Neural progenitor cell (in vitro differentiated cells): ENCODE measurements at regions not wholly inside any gene's neighbourhood (a gene's known extent, or its start where the extent isn't known, plus 50 kb on each side); places are given as distances from the start of the nearest gene placed in this dataset.
A peak's percentile ranks its signal among the peaks of the same experiment; 100 is the strongest.

Source experiments
- DNase-seq: peaks from one replicate; pipeline ENCODE4 v3.0.0-alpha.2; 2016; ENCODE audit warnings: low spot score
- H2AFZ ChIP-seq: fragments of 200-600 bp; sonication (generic); replicated peaks from 2 replicates; pipeline ENCODE4 v1.6.1; 2016; ENCODE audit warnings: antibody characterized with exemption
- H3F3A ChIP-seq: fragments of 200-600 bp; sonication (generic); 2 replicates; pipeline ENCODE4 v1.6.1; 2016; ENCODE audit warnings: antibody characterized with exemption, low read depth
- H3K27ac ChIP-seq: fragments of 200-600 bp; sonication (generic); 2 replicates; pipeline ENCODE4 v1.5.1; 2016; ENCODE audit warnings: mild to moderate bottlenecking
- H3K27me3 ChIP-seq: fragments of 200-600 bp; sonication (generic); 2 replicates; pipeline ENCODE4 v1.6.1; 2016; ENCODE audit warnings: mild to moderate bottlenecking, moderate library complexity
- H3K36me3 ChIP-seq: fragments of 200-600 bp; sonication (generic); 2 replicates; pipeline ENCODE4 v1.5.1; 2016
- H3K4me1 ChIP-seq: fragments of 200-600 bp; sonication (generic); 2 replicates; pipeline ENCODE4 v1.6.1; 2016; ENCODE audit warnings: mixed run types
- H3K4me2 ChIP-seq: fragments of 200-600 bp; sonication (generic); 2 replicates; pipeline ENCODE4 v1.6.1; 2016
- H3K4me3 ChIP-seq: fragments of 200-600 bp; sonication (generic); 2 replicates; pipeline ENCODE4 v1.5.1; 2016
- H3K79me2 ChIP-seq: fragments of 200-600 bp; sonication (generic); 2 replicates; pipeline ENCODE4 v1.6.1; 2016; ENCODE audit warnings: low read depth
- H3K9ac ChIP-seq: fragments of 200-600 bp; sonication (generic); 2 replicates; pipeline ENCODE4 v1.6.1; 2016
- H3K9me3 ChIP-seq: fragments of 200-600 bp; sonication (generic); 2 replicates; pipeline ENCODE4 v1.5.1; 2016; ENCODE audit warnings: low read depth
- H4K20me1 ChIP-seq: fragments of 200-600 bp; sonication (generic); 2 replicates; pipeline ENCODE4 v1.6.1; 2016; ENCODE audit warnings: low read depth
- H3K27ac Mint-ChIP-seq: 3 replicates; pipeline ENCODE4 v1.8.0; 2021; ENCODE audit warnings: mixed read lengths
- H3K27me3 Mint-ChIP-seq: 2 replicates; pipeline ENCODE4 v1.8.0; 2022; ENCODE audit warnings: low read depth, mild to moderate bottlenecking, inconsistent platforms, moderate library complexity, mixed read lengths; ENCODE audit not compliant: insufficient read depth
- H3K36me3 Mint-ChIP-seq: 3 replicates; pipeline ENCODE4 v1.8.0; 2021; ENCODE audit warnings: mixed read lengths
- H3K4me1 Mint-ChIP-seq: 3 replicates; pipeline ENCODE4 v1.8.0; 2021; ENCODE audit warnings: mixed read lengths
- H3K4me3 Mint-ChIP-seq: 3 replicates; pipeline ENCODE4 v1.8.0; 2021; ENCODE audit warnings: mild to moderate bottlenecking, moderate library complexity, mixed read lengths
- H3K9me3 Mint-ChIP-seq: 3 replicates; pipeline ENCODE4 v1.8.0; 2020; ENCODE audit warnings: mixed read lengths
- EZH2 ChIP-seq: fragments of 200-600 bp; sonication (generic); IDR thresholded peaks from 2 replicates; pipeline ENCODE4 v1.6.1; 2017; ENCODE audit warnings: antibody characterized with exemption, mild to moderate bottlenecking, moderate library complexity
- EZH2phosphoT487 ChIP-seq: fragments of 200-600 bp; sonication (generic); IDR thresholded peaks from 2 replicates; pipeline ENCODE4 v1.6.1; 2017; ENCODE audit warnings: antibody characterized with exemption
- TF ChIP-seq, protein P1 (sequence below): fragments of 200-600 bp; sonication (generic); IDR thresholded peaks from 2 replicates; pipeline ENCODE4 v1.5.1; 2017; ENCODE audit warnings: antibody characterized with exemption, mild to moderate bottlenecking

GRCh38 chr4:93996895-93997294 is 168.3 kb downstream of the ATOH1 start:
- Mint-ChIP-seq H3K9me3 (no peaks in the 10 kb centered on the region), H3K27me3 (peaks cover 7% of the 10 kb centered on the region), H3K4me3 (no peak overlapping the region), H3K27ac (no peak overlapping the region), H3K4me1 (peaks cover 7% of the 10 kb centered on the region), H3K36me3 (no peaks in the 10 kb centered on the region)
- Histone ChIP-seq H3K9me3 (no peaks in the 10 kb centered on the region), H3K27me3 (no peaks in the 10 kb centered on the region), H3K27ac (no peak overlapping the region), H3K4me2 (no peak overlapping the region), H3K4me3 (no peak overlapping the region), H2AFZ (no peak overlapping the region), H3K36me3 (no peaks in the 10 kb centered on the region), H3F3A (no peaks in the 10 kb centered on the region), H4K20me1 (no peaks in the 10 kb centered on the region), H3K4me1 (no peaks in the 10 kb centered on the region), H3K9ac (no peak overlapping the region), H3K79me2 (no peaks in the 10 kb centered on the region)
- TF ChIP-seq, protein P1, sequence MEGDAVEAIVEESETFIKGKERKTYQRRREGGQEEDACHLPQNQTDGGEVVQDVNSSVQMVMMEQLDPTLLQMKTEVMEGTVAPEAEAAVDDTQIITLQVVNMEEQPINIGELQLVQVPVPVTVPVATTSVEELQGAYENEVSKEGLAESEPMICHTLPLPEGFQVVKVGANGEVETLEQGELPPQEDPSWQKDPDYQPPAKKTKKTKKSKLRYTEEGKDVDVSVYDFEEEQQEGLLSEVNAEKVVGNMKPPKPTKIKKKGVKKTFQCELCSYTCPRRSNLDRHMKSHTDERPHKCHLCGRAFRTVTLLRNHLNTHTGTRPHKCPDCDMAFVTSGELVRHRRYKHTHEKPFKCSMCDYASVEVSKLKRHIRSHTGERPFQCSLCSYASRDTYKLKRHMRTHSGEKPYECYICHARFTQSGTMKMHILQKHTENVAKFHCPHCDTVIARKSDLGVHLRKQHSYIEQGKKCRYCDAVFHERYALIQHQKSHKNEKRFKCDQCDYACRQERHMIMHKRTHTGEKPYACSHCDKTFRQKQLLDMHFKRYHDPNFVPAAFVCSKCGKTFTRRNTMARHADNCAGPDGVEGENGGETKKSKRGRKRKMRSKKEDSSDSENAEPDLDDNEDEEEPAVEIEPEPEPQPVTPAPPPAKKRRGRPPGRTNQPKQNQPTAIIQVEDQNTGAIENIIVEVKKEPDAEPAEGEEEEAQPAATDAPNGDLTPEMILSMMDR, result no peak
- TF ChIP-seq EZH2phosphoT487 (no peak), EZH2 (no peak)
- DNase-seq, result no peak

DNA sequence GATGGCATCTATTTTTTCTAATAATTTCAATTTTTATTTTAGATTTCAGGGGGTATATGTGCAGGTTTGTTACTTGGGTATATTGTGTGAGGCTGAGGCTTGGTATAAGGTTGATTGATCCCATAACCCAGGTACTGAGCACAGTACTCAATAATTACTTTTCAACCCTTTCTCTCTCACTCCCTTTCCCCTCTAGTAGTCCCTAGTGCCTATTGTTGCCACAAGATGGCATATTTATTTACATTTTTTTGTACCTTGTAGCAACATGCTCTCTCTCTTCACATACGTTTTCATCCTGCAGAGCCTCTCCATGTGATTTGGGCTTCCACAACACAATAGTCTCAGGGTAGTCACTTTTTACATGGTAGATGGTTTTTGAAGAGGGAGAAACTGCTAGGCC is 172.0 kb downstream of the ATOH1 start:
- no peaks in the 10 kb centered on the region for H3K9me3 ChIP-seq
- no peak overlapping the region for H2AFZ ChIP-seq
- H3K27ac Mint-ChIP-seq, result no peak overlapping the region
- H3K4me2 ChIP-seq, result no peak overlapping the region
- H4K20me1 ChIP-seq, result no peaks in the 10 kb centered on the region
- no peaks in the 10 kb centered on the region for H3K27me3 ChIP-seq
- no peak overlapping the region for H3K27ac ChIP-seq
- H3K4me3 ChIP-seq, result no peak overlapping the region
- no peaks in the 10 kb centered on the region for H3K4me1 ChIP-seq
- H3K4me3 Mint-ChIP-seq, result no peak overlapping the region
- no peak for TF ChIP-seq EZH2
- no peak overlapping the region for H3K9ac ChIP-seq
- H3K9me3 Mint-ChIP-seq, result no peaks in the 10 kb centered on the region
- H3K36me3 ChIP-seq, result no peaks in the 10 kb centered on the region
- H3K79me2 ChIP-seq, result no peaks in the 10 kb centered on the region
- H3K27me3 Mint-ChIP-seq, result peaks cover 5% of the 10 kb centered on the region
- no peaks in the 10 kb centered on the region for H3F3A ChIP-seq
- H3K36me3 Mint-ChIP-seq, result no peaks in the 10 kb centered on the region
- DNase-seq, result no peak
- peaks cover 7% of the 10 kb centered on the region for H3K4me1 Mint-ChIP-seq

DNA sequence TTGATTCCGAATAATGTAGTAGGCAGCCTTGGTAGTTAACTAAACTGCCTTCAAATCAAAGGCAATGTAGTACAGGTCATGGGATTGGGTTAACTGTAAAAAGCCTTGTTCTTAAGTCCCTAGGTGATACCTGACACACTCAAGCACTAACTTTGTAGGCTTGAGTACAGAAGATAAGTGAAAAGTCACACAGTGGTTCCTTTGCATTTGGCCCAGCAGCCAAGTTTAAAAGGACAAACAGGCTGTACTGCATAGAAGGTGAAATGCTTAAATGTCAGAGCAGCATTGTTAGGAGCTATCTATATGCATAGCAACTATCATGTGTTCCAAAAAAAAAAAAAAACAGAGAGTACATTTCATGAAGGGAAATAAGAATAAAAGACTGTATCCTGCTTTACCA is 178.4 kb downstream of the ATOH1 start:
- Mint-ChIP-seq H3K4me1 (peaks cover 8% of the 10 kb centered on the region), H3K27ac (no peak overlapping the region), H3K4me3 (no peak overlapping the region), H3K36me3 (no peaks in the 10 kb centered on the region), H3K27me3 (no peaks in the 10 kb centered on the region), H3K9me3 (no peaks in the 10 kb centered on the region)
- H3K4me3 ChIP-seq, result no peak overlapping the region
- no peaks in the 10 kb centered on the region for H3K27me3 ChIP-seq
- no peak overlapping the region for H3K27ac ChIP-seq
- no peak for DNase-seq
- no peaks in the 10 kb centered on the region for H3K4me1 ChIP-seq
- H3K4me2 ChIP-seq, result no peak overlapping the region
- H3K9me3 ChIP-seq, result no peaks in the 10 kb centered on the region
- H2AFZ ChIP-seq, result no peak overlapping the region
- H3K36me3 ChIP-seq, result no peaks in the 10 kb centered on the region
- no peaks in the 10 kb centered on the region for H4K20me1 ChIP-seq
- no peaks in the 10 kb centered on the region for H3K79me2 ChIP-seq
- H3F3A ChIP-seq, result no peaks in the 10 kb centered on the region
- no peak overlapping the region for H3K9ac ChIP-seq
- TF ChIP-seq, protein P1, result no peak
- no peak for TF ChIP-seq EZH2phosphoT487
- TF ChIP-seq EZH2, result no peak

DNA sequence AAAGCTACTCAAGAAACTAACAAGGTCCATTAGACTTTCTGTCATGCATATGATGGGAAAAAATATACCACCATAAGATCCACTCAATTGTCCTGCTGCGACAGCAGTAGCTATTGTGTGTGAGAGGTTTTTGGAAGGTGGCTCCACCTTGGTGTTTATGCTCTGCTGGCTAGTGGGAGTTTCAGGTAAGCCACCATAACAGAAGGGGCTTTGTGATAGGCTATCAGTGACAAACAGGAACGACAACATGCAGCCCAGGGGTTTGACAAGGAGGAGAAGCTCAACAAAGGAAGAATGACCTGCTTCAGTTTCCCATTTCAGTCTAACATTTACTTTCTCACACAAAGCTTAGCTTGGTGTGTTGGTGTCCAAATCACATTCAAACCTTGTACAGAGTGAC is 182.6 kb downstream of the ATOH1 start:
- no peaks in the 10 kb centered on the region for H3K27me3 Mint-ChIP-seq
- H3K4me3 Mint-ChIP-seq, result no peak overlapping the region
- H3K27ac Mint-ChIP-seq, result peak overlapping the region; percentile 35

More for the DNA sequence above, 182.6 kb downstream of the ATOH1 start:
- no peaks in the 10 kb centered on the region for H3K4me1 ChIP-seq
- H3K36me3 Mint-ChIP-seq, result no peaks in the 10 kb centered on the region
- no peaks in the 10 kb centered on the region for H3K9me3 ChIP-seq
- no peak overlapping the region for H3K4me2 ChIP-seq
- H3K27ac ChIP-seq, result no peak overlapping the region
- no peak for DNase-seq
- H3K79me2 ChIP-seq, result no peaks in the 10 kb centered on the region
- no peaks in the 10 kb centered on the region for H3K36me3 ChIP-seq
- H3F3A ChIP-seq, result no peaks in the 10 kb centered on the region
- no peak for TF ChIP-seq EZH2
- no peak for TF ChIP-seq EZH2phosphoT487
- TF ChIP-seq, protein P1, result no peak
- peak overlapping the region; percentile 61 for H2AFZ ChIP-seq
- H3K4me1 Mint-ChIP-seq, result peaks cover 8% of the 10 kb centered on the region
- H3K27me3 ChIP-seq, result no peaks in the 10 kb centered on the region
- no peak overlapping the region for H3K9ac ChIP-seq
- no peak overlapping the region for H3K4me3 ChIP-seq
- no peaks in the 10 kb centered on the region for H3K9me3 Mint-ChIP-seq
- no peaks in the 10 kb centered on the region for H4K20me1 ChIP-seq
